HG03196 (cell line): ENCODE measurements at regions not wholly inside any gene's neighbourhood (a gene's known extent, or its start where the extent isn't known, plus 50 kb on each side); places are given as distances from the start of the nearest gene placed in this dataset.

ENCODE experiments used
- ATAC-seq: cut with Tn5 transposase; IDR thresholded peaks from one replicate; pipeline ENCODE4 v1.9.1; 2021; ENCODE audit not compliant: unreplicated experiment

- ATAC-seq = no peak
These were observed 59.5 kb upstream of the TGM3 start for GRCh38 chr20:2236256-2236655.

- ATAC-seq = no peak
These were observed 58.7 kb upstream of the TGM3 start for GRCh38 chr20:2237059-2237458.

- ATAC-seq = no peak
These were observed 57.2 kb upstream of the TGM3 start for GRCh38 chr20:2238601-2239000.

DNA sequence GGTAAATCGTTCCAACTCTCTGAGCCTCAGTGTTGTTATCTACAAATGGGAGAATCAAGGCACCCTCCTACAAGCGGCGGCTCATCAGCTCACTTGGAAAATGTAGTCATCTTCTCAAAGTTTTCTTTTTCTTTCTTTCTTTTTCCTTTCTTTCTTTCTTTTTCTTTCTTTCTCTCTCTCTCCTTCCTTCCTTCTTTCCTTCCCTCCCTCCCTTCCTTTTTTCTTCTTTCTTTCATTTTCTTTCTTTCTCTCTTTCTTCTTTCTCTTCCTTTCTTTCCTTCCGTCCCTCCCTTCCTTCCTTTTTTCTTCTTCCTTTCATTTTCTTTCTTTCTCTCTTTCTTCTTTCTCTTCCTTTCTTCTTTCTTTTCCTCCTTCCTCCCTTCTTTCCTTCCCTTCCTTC, 55.0 kb upstream of the TGM3 start:
- ATAC-seq = no peak

DNA sequence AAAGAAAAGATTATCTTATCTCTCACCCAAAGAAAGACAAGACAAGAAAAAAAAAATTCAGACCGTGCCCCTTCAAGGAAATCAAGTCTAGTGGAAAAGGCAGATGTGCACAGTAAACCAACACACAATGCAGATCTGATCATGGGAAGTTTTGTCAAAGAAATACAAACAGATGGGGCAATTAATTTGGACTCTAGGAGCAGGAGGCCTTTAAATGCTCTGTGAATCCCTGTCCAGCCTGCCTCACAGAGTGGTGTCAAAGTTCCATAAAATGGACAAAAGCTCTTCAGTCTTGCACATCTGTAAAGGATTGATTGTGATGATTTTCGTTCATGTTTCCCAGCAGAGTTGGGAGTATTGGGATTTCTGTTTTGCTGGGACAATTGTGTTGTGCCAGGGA, 53.1 kb upstream of the TGM3 start:
- ATAC-seq = no peak

GRCh38 chr20:2244523-2244922, 51.3 kb upstream of the TGM3 start:
- no peak for ATAC-seq

DNA sequence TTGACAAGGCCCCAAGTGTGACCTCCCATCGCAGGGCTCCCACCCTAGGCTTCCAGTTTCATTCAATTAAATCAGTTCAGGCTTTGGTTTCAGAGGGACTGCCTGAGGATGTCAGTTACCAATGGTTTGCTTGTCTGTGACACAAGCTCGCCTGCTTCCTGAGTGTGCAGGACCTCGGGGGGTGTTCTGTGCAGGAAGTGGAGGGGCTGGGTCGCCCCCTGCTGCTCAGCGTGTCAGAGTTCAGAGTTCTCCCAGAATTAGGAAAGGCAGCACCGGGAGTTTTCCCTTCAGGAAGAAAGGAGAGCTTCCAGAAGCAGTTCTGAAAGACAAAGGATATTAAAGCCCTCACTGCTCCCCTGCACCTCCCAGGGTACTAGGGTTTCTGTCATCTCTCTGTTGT, 50.8 kb upstream of the TGM3 start:
- ATAC-seq = no peak

- no peak for ATAC-seq
These were observed 50.2 kb upstream of the TGM3 start for GRCh38 chr20:2245637-2246036.
